Karpas-422 (cell line): ENCODE measurements at regions not wholly inside any gene's neighbourhood (a gene's known extent, or its start where the extent isn't known, plus 50 kb on each side); places are given as distances from the start of the nearest gene placed in this dataset.

Experiments used
- DNase-seq: peaks from one replicate; pipeline ENCODE4 v3.0.0-alpha.2; 2015
- H2AFZ ChIP-seq: fragments of 200-600 bp; sonication (generic); 2 replicates; pipeline ENCODE4 v1.6.1; 2014; ENCODE audit warnings: antibody characterized with exemption, low read length, mixed read lengths
- H3K27ac ChIP-seq: fragments of 200-600 bp; sonication (generic); 2 replicates; pipeline ENCODE4 v1.5.1; 2014; ENCODE audit warnings: mild to moderate bottlenecking, low read length, moderate library complexity
- H3K27me3 ChIP-seq: fragments of 200-600 bp; sonication (generic); 2 replicates; pipeline ENCODE4 v1.6.1; 2014; ENCODE audit warnings: low read length, mixed read lengths
- H3K36me3 ChIP-seq: fragments of 200-600 bp; sonication (generic); 2 replicates; pipeline ENCODE4 v1.6.1; 2014; ENCODE audit warnings: low read length, mixed read lengths; ENCODE audit not compliant: insufficient read depth
- H3K4me1 ChIP-seq: fragments of 200-600 bp; sonication (generic); 2 replicates; pipeline ENCODE4 v1.6.1; 2014; ENCODE audit warnings: mild to moderate bottlenecking, low read length, mixed read lengths
- H3K4me2 ChIP-seq: fragments of 200-600 bp; sonication (generic); 2 replicates; pipeline ENCODE4 v1.6.1; 2014; ENCODE audit warnings: low read length, low read depth, mild to moderate bottlenecking; ENCODE audit not compliant: poor library complexity, severe bottlenecking
- H3K4me3 ChIP-seq: fragments of 200-600 bp; sonication (generic); 2 replicates; pipeline ENCODE4 v1.5.1; 2014; ENCODE audit warnings: mild to moderate bottlenecking, antibody characterized with exemption, low read length, mixed read lengths
- H3K79me2 ChIP-seq: fragments of 200-600 bp; sonication (generic); 2 replicates; pipeline ENCODE4 v1.6.1; 2014; ENCODE audit warnings: mild to moderate bottlenecking, low read length, mixed read lengths
- H3K9ac ChIP-seq: fragments of 200-600 bp; sonication (generic); 2 replicates; pipeline ENCODE4 v1.6.0; 2014; ENCODE audit warnings: low read length
- H3K9me2 ChIP-seq: fragments of 200-600 bp; sonication (generic), shearing (Covaris generic); replicated peaks from 2 replicates; pipeline ENCODE4 v1.6.0; 2014; ENCODE audit warnings: mild to moderate bottlenecking, low read length, moderate library complexity; ENCODE audit not compliant: insufficient read depth
- H3K9me3 ChIP-seq: fragments of 300-700, 200-600 bp; sonication (generic); 2 replicates; pipeline ENCODE4 v1.6.1; 2014; ENCODE audit warnings: low read length, mixed read lengths
- H4K20me1 ChIP-seq: fragments of 200-600 bp; sonication (generic); 2 replicates; pipeline ENCODE4 v1.6.1; 2014; ENCODE audit warnings: mild to moderate bottlenecking, antibody characterized with exemption, low read length, low read depth; ENCODE audit not compliant: insufficient read depth

DNA sequence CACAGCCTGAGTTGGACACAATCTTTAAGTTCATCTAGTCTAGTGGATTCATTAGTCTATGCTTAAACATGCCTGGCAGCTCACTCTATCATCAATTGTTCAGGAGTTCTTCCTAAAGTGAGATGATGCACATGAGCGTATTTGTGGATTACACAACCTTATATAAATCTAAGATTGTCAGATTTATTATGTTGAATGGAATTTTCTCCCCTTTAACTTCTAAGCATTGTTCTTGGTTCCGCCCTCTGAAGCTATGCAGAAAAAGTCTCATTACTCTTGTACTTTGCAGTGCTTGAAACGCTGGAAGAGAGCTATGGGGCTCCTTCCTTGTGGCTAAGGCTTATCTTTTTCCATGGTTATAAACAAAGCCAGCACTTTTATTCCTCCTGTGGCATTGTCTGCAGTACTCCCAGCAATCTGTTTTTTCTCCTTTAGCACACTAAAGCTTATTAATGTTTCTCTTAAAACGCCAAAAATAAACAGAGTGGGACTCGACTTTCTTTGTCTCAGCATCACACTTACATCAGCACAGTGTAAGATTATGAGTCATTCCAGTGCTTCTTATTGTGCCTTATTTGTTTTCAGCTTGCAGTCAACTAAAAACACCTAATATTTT lies 316.8 kb upstream of the CAMK1G start:
- H2AFZ ChIP-seq = no peak overlapping the region

GRCh38 chr1:209267968-209268367 lies 315.5 kb upstream of the CAMK1G start:
- Histone ChIP-seq H3K9me3 (no peaks in the 10 kb centered on the region), H3K4me2 (no peak overlapping the region), H3K79me2 (no peaks in the 10 kb centered on the region), H3K36me3 (no peaks in the 10 kb centered on the region), H3K9me2 (no peaks in the 10 kb centered on the region), H2AFZ (no peak overlapping the region), H3K4me1 (no peaks in the 10 kb centered on the region), H3K4me3 (no peak overlapping the region), H4K20me1 (no peaks in the 10 kb centered on the region), H3K27me3 (no peaks in the 10 kb centered on the region), H3K27ac (no peak overlapping the region), H3K9ac (no peak overlapping the region)
- no peak for DNase-seq

More for the DNA sequence above, 316.8 kb upstream of the CAMK1G start:
- Histone ChIP-seq H3K9me2 (no peaks in the 10 kb centered on the region), H3K4me3 (no peak overlapping the region), H3K9me3 (no peaks in the 10 kb centered on the region), H3K79me2 (no peaks in the 10 kb centered on the region), H3K27ac (no peak overlapping the region), H3K27me3 (no peaks in the 10 kb centered on the region), H4K20me1 (no peaks in the 10 kb centered on the region), H3K36me3 (no peaks in the 10 kb centered on the region), H3K9ac (no peak overlapping the region), H3K4me1 (no peaks in the 10 kb centered on the region), H3K4me2 (no peak overlapping the region)
- DNase-seq = no peak

- no peak for DNase-seq
- Histone ChIP-seq H3K9me3 (no peaks in the 10 kb centered on the region), H3K36me3 (no peaks in the 10 kb centered on the region)
Observed at GRCh38 chr1:209268479-209268878, 315.0 kb upstream of the CAMK1G start.

DNA sequence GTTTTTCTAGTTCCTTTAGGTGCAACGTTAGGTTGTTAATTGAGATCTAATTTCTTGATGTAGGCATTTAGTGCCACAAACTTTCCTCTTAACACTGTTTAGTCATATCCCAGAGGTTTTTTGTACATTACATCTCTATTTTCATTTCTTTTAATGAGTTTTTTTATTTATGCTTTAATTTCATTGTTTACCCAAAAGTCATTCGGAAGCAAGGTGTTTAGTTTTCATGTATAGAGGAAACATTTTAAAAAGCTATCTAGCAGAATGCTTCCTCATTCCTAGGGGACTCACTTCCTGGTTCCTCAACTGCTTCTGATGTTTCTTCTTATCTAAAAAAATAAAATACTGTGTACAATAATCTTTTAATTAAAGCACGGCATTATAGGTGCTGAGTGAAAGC lies 307.2 kb upstream of the CAMK1G start:
- no peak overlapping the region for H3K4me2 ChIP-seq
- no peak for DNase-seq
- H2AFZ ChIP-seq = no peak overlapping the region
- peaks cover 4% of the 10 kb centered on the region; the same call in 1 of the 2 replicates for H3K9me3 ChIP-seq
- no peaks in the 10 kb centered on the region for H3K4me1 ChIP-seq
- no peak overlapping the region for H3K9ac ChIP-seq
- no peak overlapping the region for H3K4me3 ChIP-seq
- H3K79me2 ChIP-seq = no peaks in the 10 kb centered on the region
- no peaks in the 10 kb centered on the region for H3K27me3 ChIP-seq
- H3K36me3 ChIP-seq = no peaks in the 10 kb centered on the region
- H4K20me1 ChIP-seq = no peaks in the 10 kb centered on the region
- no peaks in the 10 kb centered on the region; the same call in 1 of the 2 replicates for H3K9me2 ChIP-seq
- H3K27ac ChIP-seq = no peak overlapping the region

More at GRCh38 chr1:209268479-209268878, 315.0 kb upstream of the CAMK1G start:
- Histone ChIP-seq H3K27ac (no peak overlapping the region), H3K4me1 (no peaks in the 10 kb centered on the region), H3K79me2 (no peaks in the 10 kb centered on the region), H3K4me2 (no peak overlapping the region), H2AFZ (no peak overlapping the region), H3K9me2 (no peaks in the 10 kb centered on the region), H3K27me3 (no peaks in the 10 kb centered on the region), H3K4me3 (no peak overlapping the region), H4K20me1 (no peaks in the 10 kb centered on the region), H3K9ac (no peak overlapping the region)

DNA sequence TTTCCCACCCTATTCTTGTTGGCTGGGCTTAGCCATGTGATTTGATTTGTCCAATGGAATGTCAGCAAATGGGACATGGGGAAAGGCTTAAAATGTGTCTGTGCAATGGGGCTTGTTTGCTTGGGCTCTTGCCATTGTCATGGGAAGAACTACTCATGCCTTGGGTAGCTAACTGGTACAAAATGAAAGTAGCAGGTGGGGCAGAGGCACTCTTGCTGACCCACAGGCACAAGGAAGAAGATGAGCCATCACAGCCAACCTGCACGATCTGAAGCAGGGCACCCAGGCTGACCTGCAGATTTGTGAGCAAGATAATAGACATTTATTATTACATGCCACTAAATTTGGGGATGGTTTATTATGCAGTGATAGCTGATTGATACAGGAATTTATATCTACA lies 305.9 kb upstream of the CAMK1G start:
- no peak overlapping the region for H2AFZ ChIP-seq
- no peak overlapping the region for H3K9ac ChIP-seq
- H3K4me2 ChIP-seq = no peak overlapping the region
- H3K36me3 ChIP-seq = no peaks in the 10 kb centered on the region
- no peaks in the 10 kb centered on the region for H3K27me3 ChIP-seq
- no peaks in the 10 kb centered on the region; the same call in 1 of the 2 replicates for H3K9me2 ChIP-seq
- no peak for DNase-seq
- no peak overlapping the region for H3K4me3 ChIP-seq
- H3K9me3 ChIP-seq = peaks cover 4% of the 10 kb centered on the region; the same call in 1 of the 2 replicates
- H4K20me1 ChIP-seq = no peaks in the 10 kb centered on the region
- no peaks in the 10 kb centered on the region for H3K79me2 ChIP-seq
- H3K4me1 ChIP-seq = no peaks in the 10 kb centered on the region
- no peak overlapping the region for H3K27ac ChIP-seq

GRCh38 chr1:209291715-209292114 lies 291.8 kb upstream of the CAMK1G start:
- no peak overlapping the region for H3K4me3 ChIP-seq
- no peak overlapping the region for H3K4me2 ChIP-seq
- H2AFZ ChIP-seq = no peak overlapping the region
- no peak for DNase-seq
- no peaks in the 10 kb centered on the region for H3K4me1 ChIP-seq
- H3K36me3 ChIP-seq = no peaks in the 10 kb centered on the region
- H3K9ac ChIP-seq = no peak overlapping the region
- H3K27ac ChIP-seq = no peak overlapping the region
- H3K79me2 ChIP-seq = no peaks in the 10 kb centered on the region
- no peaks in the 10 kb centered on the region for H3K9me2 ChIP-seq
- no peaks in the 10 kb centered on the region for H3K27me3 ChIP-seq
- no peaks in the 10 kb centered on the region for H3K9me3 ChIP-seq
- H4K20me1 ChIP-seq = no peaks in the 10 kb centered on the region

- H2AFZ ChIP-seq = no peak overlapping the region
Observed at GRCh38 chr1:209302779-209303568, 280.5 kb upstream of the CAMK1G start.

DNA sequence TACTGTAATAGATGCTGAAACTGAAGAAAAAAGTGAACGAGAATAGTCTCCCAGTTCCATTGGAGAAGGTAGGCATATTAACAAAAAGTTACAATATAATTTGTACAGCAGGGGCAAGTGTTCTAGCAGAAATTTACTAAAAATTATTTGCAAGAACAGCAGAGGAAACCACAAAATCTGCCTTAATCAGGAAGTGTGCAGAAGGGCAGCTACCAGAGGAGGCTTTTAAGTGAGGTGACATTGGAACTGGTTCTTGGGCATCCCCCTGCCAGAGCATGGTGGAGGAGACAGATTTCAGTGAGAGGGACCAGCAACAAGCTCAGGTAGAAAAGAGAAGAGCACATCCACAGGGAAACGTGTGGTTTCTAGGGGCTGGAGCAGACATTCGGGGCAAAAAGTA lies 279.3 kb upstream of the CAMK1G start:
- H3K36me3 ChIP-seq = no peaks in the 10 kb centered on the region
- no peaks in the 10 kb centered on the region for H4K20me1 ChIP-seq
- no peak overlapping the region for H3K27ac ChIP-seq
- no peaks in the 10 kb centered on the region for H3K4me1 ChIP-seq
- DNase-seq = no peak
- H3K9me2 ChIP-seq = no peaks in the 10 kb centered on the region
- no peak overlapping the region for H3K4me3 ChIP-seq
- no peaks in the 10 kb centered on the region for H3K27me3 ChIP-seq
- no peak overlapping the region for H3K4me2 ChIP-seq
- H3K79me2 ChIP-seq = no peaks in the 10 kb centered on the region
- no peak overlapping the region for H3K9ac ChIP-seq
- no peak overlapping the region for H2AFZ ChIP-seq
- H3K9me3 ChIP-seq = no peaks in the 10 kb centered on the region

More at GRCh38 chr1:209302779-209303568, 280.5 kb upstream of the CAMK1G start:
- Histone ChIP-seq H3K27me3 (no peaks in the 10 kb centered on the region), H3K9me2 (no peaks in the 10 kb centered on the region), H3K36me3 (no peaks in the 10 kb centered on the region), H3K79me2 (no peaks in the 10 kb centered on the region), H3K4me3 (no peak overlapping the region), H3K9ac (no peak overlapping the region), H4K20me1 (no peaks in the 10 kb centered on the region), H3K4me1 (no peaks in the 10 kb centered on the region), H3K27ac (no peak overlapping the region), H3K4me2 (no peak overlapping the region), H3K9me3 (no peaks in the 10 kb centered on the region)
- DNase-seq = no peak
